ENCODE measurements at regions not wholly inside any gene's neighbourhood (a gene's known extent, or its start where the extent isn't known, plus 50 kb on each side); places are given as distances from the start of the nearest gene placed in this dataset.

GRCh38 chr15:62352817-62353216 is 187.7 kb upstream of the C2CD4B start:
- no peak overlapping the region for H3K4me3 ChIP-seq (replicated peaks; ENCODE audit: insufficient read depth, low read length)
- no peak overlapping the region for H3K27ac ChIP-seq (replicated peaks)
- no peak for TF ChIP-seq POLR2AphosphoS5 (IDR thresholded peaks at IDR 0.05; ENCODE audit: low read depth)
- no peak for TF ChIP-seq GABPA (IDR thresholded peaks at IDR 0.05; ENCODE audit: low read depth)
- TF ChIP-seq REST (IDR thresholded peaks at IDR 0.05; ENCODE audit: insufficient replicate concordance, low read depth): no peak
- no peak for TF ChIP-seq CTCF (IDR thresholded peaks at IDR 0.05; ENCODE audit: insufficient read depth, low read length)
- TF ChIP-seq SPI1 (IDR thresholded peaks at IDR 0.05; ENCODE audit: borderline replicate concordance, low read depth): no peak
- H3K27me3 ChIP-seq (ENCODE audit: insufficient read depth, poor library complexity, severe bottlenecking): no peaks in the 10 kb centered on the region
- no peak for DNase-seq (ENCODE audit: low read depth in 1 of 2, low spot score in 1 of 2)

GRCh38 chr15:62357431-62357830 is 192.3 kb upstream of the C2CD4B start:
- TF ChIP-seq SPI1 (IDR thresholded peaks at IDR 0.05; ENCODE audit: borderline replicate concordance, low read depth) (no peak), GABPA (IDR thresholded peaks at IDR 0.05; ENCODE audit: low read depth) (no peak), POLR2AphosphoS5 (IDR thresholded peaks at IDR 0.05; ENCODE audit: low read depth) (no peak), CTCF (IDR thresholded peaks at IDR 0.05; ENCODE audit: insufficient read depth, low read length) (no peak), REST (IDR thresholded peaks at IDR 0.05; ENCODE audit: insufficient replicate concordance, low read depth) (no peak)
- H3K4me3 ChIP-seq (replicated peaks; ENCODE audit: insufficient read depth, low read length): no peak overlapping the region

GRCh38 chr15:62359416-62359815 is 194.3 kb upstream of the C2CD4B start:
- TF ChIP-seq SPI1 (IDR thresholded peaks at IDR 0.05; ENCODE audit: borderline replicate concordance, low read depth): no peak
- TF ChIP-seq CTCF (IDR thresholded peaks at IDR 0.05; ENCODE audit: insufficient read depth, low read length): no peak
- no peak for TF ChIP-seq REST (IDR thresholded peaks at IDR 0.05; ENCODE audit: insufficient replicate concordance, low read depth)
- no peak for TF ChIP-seq GABPA (IDR thresholded peaks at IDR 0.05; ENCODE audit: low read depth)
- TF ChIP-seq POLR2AphosphoS5 (IDR thresholded peaks at IDR 0.05; ENCODE audit: low read depth): no peak
- Histone ChIP-seq H3K4me3 (replicated peaks; ENCODE audit: insufficient read depth, low read length) (no peak overlapping the region), H3K27ac (replicated peaks) (no peak overlapping the region), H3K27me3 (ENCODE audit: insufficient read depth, poor library complexity, severe bottlenecking) (peaks cover 4% of the 10 kb centered on the region)
- DNase-seq (ENCODE audit: low read depth in 1 of 2, low spot score in 1 of 2): no peak

More at GRCh38 chr15:62357431-62357830, 192.3 kb upstream of the C2CD4B start:
- no peak for DNase-seq (ENCODE audit: low read depth in 1 of 2, low spot score in 1 of 2)
- H3K27me3 ChIP-seq (ENCODE audit: insufficient read depth, poor library complexity, severe bottlenecking): no peaks in the 10 kb centered on the region
- H3K27ac ChIP-seq (replicated peaks): no peak overlapping the region
